Hematopoietic multipotent progenitor cell treated with erythropoietin and hydrocortisone succinate and interleukin-3 and kit ligand, for 15 days (in vitro differentiated cells): ENCODE measurements at regions not wholly inside any gene's neighbourhood (a gene's known extent, or its start where the extent isn't known, plus 50 kb on each side); places are given as distances from the start of the nearest gene placed in this dataset.
"Not testable (repeated sequence)": the region's sequence is repeated elsewhere in the genome, so short reads cannot be mapped to it uniquely, and the experiment has no call there.

Experiments
- DNase-seq: peaks from one replicate; pipeline ENCODE4 v3.0.0-alpha.2; 2015; ENCODE audit warnings: low spot score

DNA sequence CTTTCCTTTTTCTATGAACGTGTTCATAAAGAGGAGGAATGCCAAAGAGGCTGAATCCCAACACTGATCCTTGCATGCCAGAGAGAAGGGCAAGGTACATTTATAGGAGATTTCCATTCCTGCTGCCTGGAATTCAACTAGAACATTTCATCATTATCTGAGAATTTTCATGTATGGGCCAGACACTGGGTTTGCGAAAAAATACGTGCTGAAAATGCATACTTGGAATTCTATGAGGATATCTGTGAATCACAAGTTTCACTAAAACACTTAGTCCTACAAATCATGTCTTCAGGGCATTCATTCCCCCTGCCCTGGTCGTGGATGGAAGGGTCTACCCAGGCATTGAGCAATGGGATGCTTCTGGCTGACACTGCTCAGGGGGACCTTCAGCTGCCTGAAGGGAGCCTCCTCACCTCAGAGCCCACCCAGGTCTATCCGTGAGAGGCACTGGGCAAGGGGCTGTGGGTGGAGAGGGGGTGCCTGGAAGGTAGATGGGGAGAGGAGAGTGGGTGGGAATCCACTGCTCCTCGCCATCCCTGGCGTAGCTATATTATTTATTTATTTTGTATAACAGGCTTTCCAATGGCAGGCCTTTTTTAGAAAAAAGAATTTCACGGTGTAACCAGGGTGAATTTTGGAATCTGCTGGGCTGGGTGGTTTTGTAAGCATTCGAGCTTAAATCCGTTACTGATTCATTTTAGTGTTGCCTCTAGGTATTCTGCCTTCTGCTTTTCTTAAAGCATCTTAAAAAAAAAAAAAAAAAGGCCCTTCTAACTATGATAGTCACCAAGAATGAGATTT, 560.6 kb upstream of the ID2 start:
- no peak for DNase-seq

DNA sequence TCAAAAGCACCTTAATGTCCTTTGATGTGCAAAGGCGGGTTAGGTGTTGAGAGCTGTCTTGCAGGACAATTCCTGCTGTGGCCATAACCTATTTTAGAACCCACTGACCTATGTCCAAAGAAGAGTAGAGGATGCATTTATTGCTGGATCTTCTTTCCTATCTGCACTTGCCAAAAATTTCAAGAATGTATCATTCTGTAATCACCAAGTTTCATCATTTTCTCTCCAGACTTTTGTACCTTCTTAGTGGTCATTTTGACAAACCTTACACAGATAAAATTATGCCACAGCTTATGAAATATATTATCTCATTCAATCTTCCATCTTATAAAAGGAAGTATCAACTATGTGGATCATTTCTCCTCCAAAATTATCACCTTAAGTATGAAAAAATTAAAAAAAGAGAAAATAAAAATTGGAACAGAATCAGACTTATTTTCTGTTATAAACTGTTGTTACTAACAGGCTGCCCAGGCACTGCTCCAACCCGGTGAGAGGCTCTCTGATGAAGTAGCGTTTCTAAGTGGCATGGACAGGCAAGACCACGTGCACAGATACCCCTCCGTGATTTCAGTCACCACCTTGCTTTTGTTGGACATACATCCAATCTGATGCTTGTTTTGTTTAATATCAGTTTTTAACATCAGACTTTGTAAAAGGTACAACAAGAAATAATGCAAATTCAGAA, 559.9 kb upstream of the ID2 start:
- DNase-seq = no peak

DNA sequence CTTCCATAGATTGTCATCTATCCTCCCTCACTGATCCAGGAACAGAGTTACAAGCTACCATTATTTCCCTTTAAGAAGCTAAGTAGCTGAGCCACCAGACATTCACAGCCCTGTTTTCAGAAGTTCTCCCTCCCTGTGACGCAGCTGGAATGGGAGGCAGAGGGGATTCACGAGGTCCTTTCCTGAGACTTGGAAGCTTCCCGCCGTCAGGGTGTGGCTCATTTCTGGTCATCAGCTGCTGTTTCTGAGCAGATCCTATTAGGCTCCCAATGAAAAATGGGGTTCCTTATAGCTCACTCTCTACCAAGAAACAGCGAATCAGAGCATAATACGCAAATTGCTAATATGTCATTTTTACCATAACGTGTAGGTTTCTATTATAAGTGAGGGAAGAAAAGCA, 559.3 kb upstream of the ID2 start:
- DNase-seq = no peak

DNA sequence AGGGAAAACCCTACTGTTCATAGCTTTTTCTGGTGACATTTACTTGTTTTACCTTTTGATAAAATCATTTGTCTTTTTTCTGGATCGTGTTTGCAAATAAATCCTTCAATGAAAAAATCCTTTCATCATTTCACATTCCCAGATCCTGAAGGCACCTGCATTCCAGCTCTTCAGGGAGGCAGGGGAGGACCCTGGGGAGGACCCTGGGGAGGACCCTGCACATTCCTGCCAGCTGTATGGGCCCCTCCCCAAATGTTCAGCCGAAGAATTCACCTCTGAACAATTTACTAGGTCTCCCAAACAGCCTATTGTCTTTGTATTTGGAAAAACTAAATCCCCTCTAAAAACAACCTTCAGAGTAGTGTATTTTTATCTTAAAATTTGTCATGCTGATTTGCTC, 558.4 kb upstream of the ID2 start:
- no peak for DNase-seq

DNA sequence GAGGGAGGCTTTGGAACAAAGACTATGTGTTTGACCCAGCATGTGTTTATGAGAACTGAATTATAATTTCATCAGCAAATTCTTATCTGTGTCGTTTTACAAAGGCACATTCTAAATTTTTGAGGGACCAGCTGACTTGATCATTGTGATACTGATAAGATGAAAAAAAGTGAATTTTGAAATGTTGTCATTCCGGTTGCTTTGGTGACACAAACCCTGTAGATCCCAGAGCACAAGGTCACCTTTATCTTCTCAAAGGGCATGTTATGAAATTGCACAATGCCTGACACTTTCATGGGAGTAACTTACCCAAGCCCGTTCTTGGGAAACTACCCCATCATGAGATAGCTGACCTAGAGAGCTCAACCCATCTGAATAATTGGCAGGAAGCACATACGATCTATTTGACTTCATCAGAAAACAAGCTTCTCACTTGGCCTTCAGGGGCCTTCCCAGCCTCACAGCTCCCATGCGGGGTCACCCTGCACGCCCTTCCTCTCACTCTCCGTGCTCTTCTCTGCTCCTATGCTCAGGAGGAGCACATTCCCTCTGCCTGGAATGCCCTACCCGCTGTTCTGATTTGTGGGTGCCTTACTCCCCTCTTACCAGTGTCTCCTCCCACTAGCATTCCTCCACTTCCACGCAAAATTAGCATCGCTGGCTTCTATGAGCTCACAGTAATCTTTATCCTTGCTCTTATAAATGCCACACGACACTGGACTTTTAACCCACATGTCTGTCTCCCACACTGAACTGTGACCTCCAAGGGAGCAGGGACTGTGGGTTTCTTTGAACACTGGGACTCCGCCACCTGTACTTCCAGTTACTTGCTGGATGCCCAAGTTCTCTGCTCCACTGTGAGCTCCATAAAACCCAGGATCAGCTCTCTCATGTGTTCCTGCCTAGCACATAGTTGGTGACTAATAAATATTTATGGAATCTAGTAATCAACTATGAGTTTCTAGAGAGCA, 555.8 kb upstream of the ID2 start:
- no peak for DNase-seq

DNA sequence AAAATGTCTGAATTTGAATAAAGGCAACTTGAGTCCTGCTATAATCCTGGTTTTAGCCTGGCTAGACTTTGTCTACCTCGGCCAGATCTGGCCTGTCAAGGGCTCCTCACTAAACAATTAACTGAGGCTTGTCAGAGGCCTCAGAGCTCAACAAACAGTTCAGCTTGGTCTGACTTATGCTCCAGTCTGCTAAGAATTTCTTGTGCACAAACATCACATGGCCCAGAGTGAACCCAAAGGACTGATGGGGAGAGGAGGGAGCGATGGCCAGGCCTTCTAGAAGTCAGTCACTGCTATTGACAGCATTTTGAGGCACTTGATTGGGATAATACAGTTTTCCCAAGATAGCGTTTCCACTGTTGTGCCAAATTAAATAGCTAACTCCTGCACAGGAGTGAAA, 555.1 kb upstream of the ID2 start:
- DNase-seq = no peak

DNA sequence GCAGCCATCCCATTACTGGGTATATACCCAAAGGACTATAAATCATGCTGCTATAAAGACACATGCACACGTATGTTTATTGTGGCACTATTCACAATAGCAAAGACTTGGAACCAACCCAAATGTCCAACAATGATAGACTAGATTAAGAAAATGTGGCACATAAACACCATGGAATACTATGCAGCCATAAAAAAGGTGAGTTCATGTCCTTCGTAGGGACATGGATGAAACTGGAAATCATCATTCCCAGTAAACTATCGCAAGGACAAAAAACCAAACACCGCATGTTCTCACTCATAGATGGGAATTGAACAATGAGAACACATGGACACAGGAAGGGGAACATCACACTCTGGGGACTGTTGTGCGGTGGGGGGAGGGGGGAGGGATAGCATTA, 550.4 kb upstream of the ID2 start:
- DNase-seq = not testable (repeated sequence)

DNA sequence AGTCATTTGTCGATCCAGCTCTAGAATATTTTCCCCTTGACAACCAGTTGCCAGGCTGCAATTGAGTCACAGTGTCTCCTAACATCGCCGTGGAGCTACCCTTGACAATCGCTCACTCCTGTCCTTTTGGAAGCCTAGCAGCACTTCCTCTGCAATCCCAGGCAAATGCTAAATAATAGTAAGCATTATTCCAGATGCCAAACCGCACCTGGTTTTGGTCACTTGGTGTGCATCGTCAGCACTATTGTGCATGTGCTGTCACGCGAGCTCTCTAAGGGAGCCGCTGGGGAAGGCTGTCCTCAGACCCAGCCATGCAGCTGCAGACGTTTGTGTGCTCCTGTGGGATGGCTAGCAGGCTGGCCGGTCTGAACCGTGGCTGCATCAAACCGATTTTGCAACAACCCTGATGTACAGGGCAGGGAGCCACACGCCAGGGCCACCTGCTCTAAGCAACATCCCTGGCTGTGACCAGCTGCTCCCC, 549.5 kb upstream of the ID2 start:
- DNase-seq = no peak

DNA sequence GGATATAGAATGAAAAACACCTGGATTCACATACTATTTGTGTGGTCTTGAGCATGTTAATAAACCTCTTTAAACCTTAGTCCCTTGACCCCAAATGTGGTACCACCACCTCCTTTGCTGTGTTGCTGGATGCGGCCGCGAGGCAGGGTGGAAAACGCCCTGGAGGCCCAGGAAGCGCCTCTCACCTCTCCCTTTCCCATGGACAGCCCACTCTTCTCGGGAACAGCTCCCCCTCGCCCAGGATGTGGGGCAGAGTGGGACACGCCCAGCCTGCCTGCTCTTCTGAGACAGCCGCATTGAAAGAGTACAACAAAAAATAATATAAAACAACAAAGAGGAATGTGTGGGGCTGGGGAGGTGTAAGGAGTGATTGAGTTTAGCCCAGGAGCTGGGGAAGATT, 549.0 kb upstream of the ID2 start:
- no peak for DNase-seq

DNA sequence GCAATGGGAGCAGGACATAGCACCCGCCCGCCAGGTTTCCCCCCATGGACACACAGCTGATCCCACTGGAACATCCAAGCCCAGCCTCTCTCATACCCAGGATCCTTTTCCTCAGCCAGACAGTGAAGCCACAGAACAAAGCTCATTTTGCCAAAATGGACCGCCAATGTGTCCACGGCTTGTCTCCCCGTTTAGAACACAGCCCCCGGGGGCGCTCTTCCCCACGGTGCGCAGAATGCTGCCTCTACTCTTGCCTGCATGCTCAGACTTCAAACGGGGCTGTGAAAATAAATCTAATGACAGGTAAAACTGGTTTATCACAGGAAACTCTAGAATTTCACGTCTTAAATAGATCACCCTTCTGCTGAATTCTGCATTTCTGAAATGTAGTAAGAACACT, 548.5 kb upstream of the ID2 start:
- no peak for DNase-seq

DNA sequence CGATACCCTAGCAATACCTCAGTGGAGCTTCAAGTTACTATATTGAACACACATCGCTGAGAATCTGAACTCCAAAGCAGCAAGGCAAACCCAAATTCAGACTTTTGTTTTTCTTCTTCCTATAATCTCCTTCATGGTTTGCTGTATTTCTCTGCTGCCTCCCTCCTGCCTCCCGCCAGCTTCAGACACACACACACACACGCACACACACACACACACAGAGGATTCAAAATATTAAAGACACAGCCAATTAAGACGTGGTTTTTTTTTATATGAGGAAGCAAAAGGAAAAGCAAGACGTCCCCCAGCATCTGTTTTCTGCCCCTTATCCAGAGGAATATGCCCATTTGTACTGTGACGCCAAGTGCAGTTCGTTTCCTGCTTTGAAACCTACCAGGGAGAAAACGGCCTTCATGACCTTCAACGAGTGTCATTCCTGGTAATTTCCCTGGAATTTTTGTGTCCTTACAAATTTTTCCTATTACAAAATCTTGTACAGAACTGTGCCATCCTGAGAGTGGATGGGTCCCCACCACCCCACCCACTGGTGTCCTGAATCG, 547.9 kb upstream of the ID2 start:
- no peak for DNase-seq

DNA sequence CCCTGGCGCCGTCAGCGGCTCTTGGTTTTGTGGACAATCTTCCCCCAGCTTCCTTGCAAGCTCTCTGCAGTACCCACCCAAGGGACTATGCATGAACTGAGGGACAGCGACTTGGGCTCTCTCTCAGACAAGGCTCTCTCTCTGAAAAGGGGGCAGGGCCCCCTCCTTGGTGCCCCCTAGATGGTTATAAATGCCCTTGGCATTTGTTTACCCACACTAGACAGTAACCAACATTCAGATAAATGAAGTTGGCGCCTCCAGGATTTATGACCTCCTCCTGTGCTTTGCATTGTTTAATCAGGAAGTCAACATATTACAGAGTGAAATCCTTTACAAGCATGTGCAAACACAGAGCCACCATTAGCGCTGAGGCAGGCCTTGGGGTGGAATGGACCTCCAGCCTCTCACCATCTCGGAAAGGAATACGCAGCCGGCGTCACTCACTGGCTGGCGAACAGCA, 547.4 kb upstream of the ID2 start:
- DNase-seq = no peak

DNA sequence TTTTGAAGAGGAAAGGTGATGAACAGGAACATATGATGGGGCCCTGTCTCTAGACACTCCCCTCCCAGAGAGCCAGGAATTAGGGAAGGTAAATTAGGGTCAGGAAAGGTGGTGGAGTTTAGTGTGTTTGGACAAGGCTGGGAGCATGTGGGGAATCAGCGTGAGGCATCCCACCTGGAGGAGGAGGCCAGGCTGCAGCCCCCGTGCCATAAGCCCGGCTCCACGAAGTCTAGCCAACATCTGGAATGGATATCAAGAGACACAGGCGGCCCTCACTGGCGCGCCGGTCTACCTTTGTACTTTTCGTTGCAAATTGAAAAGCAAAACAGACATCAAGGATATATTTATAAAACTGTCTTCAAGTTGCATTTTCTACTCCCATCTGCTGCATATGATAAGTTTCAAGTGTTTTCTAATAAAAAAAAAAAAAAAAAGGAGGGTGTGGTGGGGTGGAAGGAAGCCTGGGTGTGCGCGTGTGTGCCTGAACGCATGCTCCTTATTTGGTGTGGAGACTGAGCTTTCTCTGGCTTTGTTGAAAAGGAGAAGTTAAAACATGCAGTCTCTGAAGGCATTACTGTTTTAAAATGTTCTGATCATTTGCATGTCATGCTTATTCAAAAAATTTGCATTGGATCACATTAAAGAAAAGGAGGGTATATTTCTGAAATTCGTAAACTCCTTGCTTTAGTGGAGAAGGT, 546.7 kb upstream of the ID2 start:
- DNase-seq = no peak

DNA sequence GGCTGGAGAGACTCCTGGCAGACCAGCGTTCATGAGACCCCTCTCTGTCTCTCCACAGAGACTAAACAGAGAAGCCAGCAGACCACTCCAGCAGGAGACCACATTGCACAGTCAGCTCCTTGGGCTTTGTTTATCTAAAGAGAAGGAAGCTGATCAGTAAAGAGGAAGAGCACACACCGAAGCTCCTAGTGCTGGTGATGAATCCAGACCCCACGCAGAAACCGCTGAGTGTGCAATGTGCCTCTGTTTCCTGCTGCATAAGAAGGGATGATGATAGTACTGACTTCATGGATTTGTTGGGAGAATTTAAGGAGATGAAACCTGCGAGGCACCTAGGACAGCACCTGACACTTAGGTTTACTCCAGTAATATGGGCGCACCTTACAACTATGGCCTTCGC, 544.1 kb upstream of the ID2 start:
- no peak for DNase-seq

DNA sequence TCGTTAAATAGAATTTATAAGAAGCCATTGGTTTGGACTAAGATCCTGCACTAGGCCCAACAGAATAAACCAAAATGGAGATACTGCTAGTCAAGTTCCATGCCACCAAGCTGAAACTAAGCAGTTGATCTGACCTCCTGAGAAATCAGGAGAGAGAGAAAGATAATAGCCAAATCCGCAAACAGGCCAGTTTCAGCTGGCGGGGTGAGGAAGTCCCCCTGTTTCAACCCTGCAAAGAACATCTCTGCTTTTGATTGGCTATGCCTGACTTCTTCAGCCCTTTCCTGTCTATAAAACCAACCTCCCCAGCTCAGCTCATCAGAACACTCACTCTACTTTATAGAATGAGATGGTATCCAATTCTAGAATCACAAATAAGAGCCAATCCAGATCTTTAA, 543.3 kb upstream of the ID2 start:
- no peak for DNase-seq

DNA sequence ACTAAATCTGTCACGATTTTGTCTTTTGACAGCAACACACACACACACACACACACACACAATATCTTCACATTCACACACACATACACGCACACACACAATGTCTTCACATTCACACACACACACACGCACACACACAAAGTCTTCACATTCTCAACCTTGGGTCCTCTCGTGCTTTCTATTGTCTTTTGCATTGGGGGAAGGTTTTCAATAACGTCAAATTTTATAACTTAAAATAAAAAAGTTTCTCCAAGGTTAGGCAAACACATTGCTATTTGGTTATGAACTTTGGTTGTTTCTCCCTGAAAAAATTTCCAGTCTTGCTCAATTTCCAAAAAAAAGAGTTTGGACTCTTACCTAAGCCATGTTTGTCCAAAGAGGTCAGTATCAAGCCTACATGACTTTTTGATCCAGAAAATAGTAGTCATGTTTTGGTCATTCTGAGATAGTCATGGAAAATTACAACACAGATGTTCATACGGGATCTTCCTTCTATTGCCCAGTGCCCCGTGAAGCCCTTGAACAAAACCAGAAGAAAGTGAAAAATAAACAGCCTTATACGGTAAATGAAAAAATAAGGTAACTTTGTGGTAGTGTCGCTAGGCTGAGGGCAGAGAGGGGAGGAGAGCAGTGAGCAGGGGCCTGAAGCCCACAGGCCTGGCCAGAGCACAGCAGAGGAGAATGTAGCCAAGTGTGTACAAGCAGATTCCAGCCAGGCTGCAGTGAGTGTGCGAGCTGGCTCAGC, 542.8 kb upstream of the ID2 start:
- DNase-seq = no peak

DNA sequence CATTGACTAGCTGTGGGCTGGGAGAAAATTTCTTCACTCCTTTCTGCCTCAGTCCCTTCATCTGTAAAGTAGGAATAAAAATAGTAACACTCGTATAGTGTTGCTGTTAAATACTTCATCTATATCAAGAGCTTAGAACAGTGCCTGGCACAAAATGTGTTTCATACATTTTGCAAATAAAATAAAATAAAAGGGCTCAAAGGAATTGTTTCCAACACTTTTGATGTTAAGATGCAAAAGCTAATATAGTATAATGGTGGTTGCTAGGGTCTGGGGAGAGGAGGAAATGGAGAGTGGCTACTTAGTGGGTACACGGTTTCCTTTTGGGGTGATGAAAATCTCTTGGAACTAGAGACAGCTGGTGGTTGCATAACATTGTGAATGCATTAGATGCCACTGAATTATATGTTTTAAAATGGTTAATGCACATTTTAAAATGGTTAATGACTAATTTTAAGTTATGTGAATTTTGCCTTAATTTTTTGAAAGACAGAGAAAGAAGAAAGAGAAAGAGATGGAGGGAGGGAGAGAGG, 542.1 kb upstream of the ID2 start:
- no peak for DNase-seq

DNA sequence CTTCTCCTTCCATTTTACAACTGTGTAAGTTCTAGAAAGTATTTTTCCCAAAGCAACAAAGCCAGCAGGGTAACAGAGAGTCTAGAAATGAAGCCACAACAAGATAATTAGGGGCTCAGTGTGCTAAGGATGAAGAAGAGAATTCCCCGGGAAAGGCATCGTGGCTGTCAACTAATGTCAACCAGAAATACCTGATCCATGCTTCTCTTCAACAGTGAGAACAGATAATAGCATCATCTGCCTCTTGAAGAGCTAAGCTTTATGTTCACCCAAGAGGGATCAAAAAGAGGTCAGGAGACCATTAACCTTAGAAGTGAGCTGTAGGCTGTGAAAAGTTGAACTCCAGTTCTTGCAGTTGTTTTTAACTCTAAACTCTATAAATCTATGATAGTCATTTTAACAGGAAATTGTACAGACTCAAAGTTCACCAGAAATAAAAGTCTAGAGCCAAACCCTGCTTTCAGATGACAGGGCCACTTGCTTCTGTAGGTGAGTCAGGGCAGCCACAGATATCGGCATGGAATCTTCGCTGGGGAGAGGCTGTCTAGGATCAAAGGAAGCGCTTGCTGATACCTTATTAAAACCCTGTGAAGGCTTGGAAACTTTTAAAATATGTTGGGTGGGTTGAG, 540.7 kb upstream of the ID2 start:
- DNase-seq = no peak

DNA sequence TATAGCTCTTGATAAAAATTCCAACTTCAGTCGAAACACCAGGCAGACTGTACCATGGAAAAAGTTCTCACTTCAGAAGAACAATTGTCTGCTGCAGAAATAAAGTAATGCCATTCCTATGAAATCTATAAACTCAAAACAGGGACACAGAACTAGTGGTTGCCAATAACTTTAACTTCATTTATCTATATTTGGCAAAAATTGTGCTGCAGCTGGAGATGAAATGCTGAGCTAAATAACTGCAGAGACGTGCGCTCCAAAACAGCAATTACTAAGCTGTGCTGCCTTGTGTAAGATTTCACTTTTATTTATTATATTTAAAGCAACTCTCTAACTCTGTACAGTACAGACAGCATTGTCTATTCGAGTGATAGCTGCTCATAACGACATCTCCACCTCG, 540.1 kb upstream of the ID2 start:
- DNase-seq = no peak

DNA sequence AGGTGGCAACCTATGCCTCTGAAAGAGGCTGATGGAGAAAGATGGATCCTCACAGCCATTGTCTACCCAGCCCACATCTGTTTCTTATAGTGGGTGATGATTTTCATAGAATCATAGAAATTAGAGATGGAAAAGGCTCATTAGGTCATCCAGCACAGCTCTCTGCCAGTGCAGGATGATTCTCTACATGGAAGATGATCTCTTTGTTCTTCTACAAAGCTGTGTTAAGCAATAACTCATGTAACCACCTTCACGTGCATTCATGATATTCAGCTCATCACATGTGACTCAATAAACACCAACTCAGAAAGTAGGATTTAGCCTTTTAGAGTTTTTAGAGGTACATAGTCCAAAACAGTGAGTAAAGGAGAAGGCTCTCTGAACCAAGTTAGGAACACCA, 539.4 kb upstream of the ID2 start:
- DNase-seq = no peak
